Stimulated activated CD8-positive, alpha-beta memory T cell treated with anti-CD3 and anti-CD28 coated beads, Interleukin-4, amount 100 ng/mL, for 48 hours (primary cell): ENCODE measurements at regions not wholly inside any gene's neighbourhood (a gene's known extent, or its start where the extent isn't known, plus 50 kb on each side); places are given as distances from the start of the nearest gene placed in this dataset.
"Not testable (repeated sequence)": the region's sequence is repeated elsewhere in the genome, so short reads cannot be mapped to it uniquely, and the experiment has no call there.

Experiments used
- DNase-seq: peaks from one replicate; pipeline ENCODE4 v3.0.0-alpha.2; 2020

GRCh38 chr16:54985156-54985555 lies 54.5 kb downstream of the IRX5 start:
- no peak for DNase-seq

- DNase-seq = no peak
These were observed 55.0 kb downstream of the IRX5 start for GRCh38 chr16:54985668-54986067.

GRCh38 chr16:54986409-54986808 lies 55.7 kb downstream of the IRX5 start:
- DNase-seq = no peak

GRCh38 chr16:54987081-54987480 lies 56.4 kb downstream of the IRX5 start:
- no peak for DNase-seq

- no peak for DNase-seq
These were observed 60.9 kb downstream of the IRX5 start for GRCh38 chr16:54991525-54991924.

- not testable (repeated sequence) for DNase-seq
These were observed 61.3 kb downstream of the IRX5 start for GRCh38 chr16:54991946-54992345.

GRCh38 chr16:54993106-54993895 lies 62.6 kb downstream of the IRX5 start:
- DNase-seq = no peak

- DNase-seq = no peak
These were observed 65.5 kb downstream of the IRX5 start for GRCh38 chr16:54996186-54996585.

- no peak for DNase-seq
These were observed 68.2 kb downstream of the IRX5 start for GRCh38 chr16:54998834-54999233.

- DNase-seq = no peak
These were observed 68.8 kb downstream of the IRX5 start for GRCh38 chr16:54999481-54999880.

GRCh38 chr16:55000595-55000994 lies 69.9 kb downstream of the IRX5 start:
- no peak for DNase-seq

- DNase-seq = no peak
These were observed 71.3 kb downstream of the IRX5 start for GRCh38 chr16:55001931-55002330.

- DNase-seq = no peak
These were observed 71.8 kb downstream of the IRX5 start for GRCh38 chr16:55002419-55002818.

- DNase-seq = no peak
These were observed 72.6 kb downstream of the IRX5 start for GRCh38 chr16:55003306-55003705.

- no peak for DNase-seq
These were observed 73.3 kb downstream of the IRX5 start for GRCh38 chr16:55003916-55004315.

- no peak for DNase-seq
These were observed 76.8 kb downstream of the IRX5 start for GRCh38 chr16:55007504-55007903.

GRCh38 chr16:55008836-55009510 lies 78.3 kb downstream of the IRX5 start:
- DNase-seq = no peak

- DNase-seq = no peak
These were observed 78.9 kb downstream of the IRX5 start for GRCh38 chr16:55009581-55009980.

- DNase-seq = no peak
These were observed 80.0 kb downstream of the IRX5 start for GRCh38 chr16:55010492-55011160.

- no peak for DNase-seq
These were observed 81.7 kb downstream of the IRX5 start for GRCh38 chr16:55012362-55012761.

GRCh38 chr16:55012793-55013192 lies 82.1 kb downstream of the IRX5 start:
- no peak for DNase-seq

- no peak for DNase-seq
These were observed 83.4 kb downstream of the IRX5 start for GRCh38 chr16:55014022-55014421.

- DNase-seq = no peak
These were observed 84.7 kb downstream of the IRX5 start for GRCh38 chr16:55015181-55015913.
